ENCODE measurements at regions not wholly inside any gene's neighbourhood (a gene's known extent, or its start where the extent isn't known, plus 50 kb on each side); places are given as distances from the start of the nearest gene placed in this dataset.

DNA sequence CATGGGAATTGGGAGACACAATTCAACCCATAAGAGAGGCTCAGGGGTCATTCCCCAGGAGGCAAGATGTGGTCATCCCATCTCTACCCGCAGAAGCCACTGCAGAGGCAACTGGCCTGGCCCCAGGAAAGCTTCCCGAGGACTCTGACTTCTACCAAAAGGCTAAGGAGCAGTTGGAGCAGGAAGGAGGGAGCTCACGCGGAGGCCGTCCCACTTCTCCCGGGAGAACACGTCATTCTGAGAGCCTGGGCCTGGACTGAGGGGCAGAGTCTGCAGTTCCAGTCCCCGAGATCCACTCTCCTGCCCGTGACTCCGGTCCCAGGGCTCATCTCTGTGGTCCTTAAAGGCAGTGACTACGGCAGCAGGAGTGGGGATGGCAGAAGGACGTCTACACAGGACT lies 69.0 kb upstream of the TAF1B start:
- no peaks in the 10 kb centered on the region for H3K36me3 Mint-ChIP-seq
- WGBS (ENCODE audit: insufficient coverage): 88% methylated on average over 12 of the region's 12 CpGs
- intact Hi-C loops (cut with micrococcal nuclease): no loop called here

GRCh38 chr2:9775351-9775750 lies 67.9 kb upstream of the TAF1B start:
- Histone ChIP-seq H3K9me3 (ENCODE audit: control insufficient read depth, insufficient read depth, low read length) (no peaks in the 10 kb centered on the region), H3K4me1 (ENCODE audit: control insufficient read depth, insufficient read depth, low read length) (peaks cover 37% of the 10 kb centered on the region), H3K27me3 (ENCODE audit: control insufficient read depth, insufficient read depth, low read length) (no peaks in the 10 kb centered on the region), H3K27ac (ENCODE audit: low read length) (no peak overlapping the region), H3K36me3 (ENCODE audit: control insufficient read depth, insufficient read depth, low read length) (no peaks in the 10 kb centered on the region), H3K4me3 (ENCODE audit: low read length) (no peak overlapping the region)
- Mint-ChIP-seq H3K9me3 (no peaks in the 10 kb centered on the region), H3K4me3 (no peak overlapping the region), H3K27ac (no peak overlapping the region), H3K27me3 (ENCODE audit: low read depth in 2 of 2) (no peaks in the 10 kb centered on the region), H3K4me1 (peaks cover 17 to 30% of the 10 kb centered on the region in 2 donors), H3K36me3 (no peaks in the 10 kb centered on the region)
- 94% methylated on average over 9 of the region's 9 CpGs for WGBS (ENCODE audit: insufficient coverage)
- no peak for DNase-seq
- TF ChIP-seq, protein P1, sequence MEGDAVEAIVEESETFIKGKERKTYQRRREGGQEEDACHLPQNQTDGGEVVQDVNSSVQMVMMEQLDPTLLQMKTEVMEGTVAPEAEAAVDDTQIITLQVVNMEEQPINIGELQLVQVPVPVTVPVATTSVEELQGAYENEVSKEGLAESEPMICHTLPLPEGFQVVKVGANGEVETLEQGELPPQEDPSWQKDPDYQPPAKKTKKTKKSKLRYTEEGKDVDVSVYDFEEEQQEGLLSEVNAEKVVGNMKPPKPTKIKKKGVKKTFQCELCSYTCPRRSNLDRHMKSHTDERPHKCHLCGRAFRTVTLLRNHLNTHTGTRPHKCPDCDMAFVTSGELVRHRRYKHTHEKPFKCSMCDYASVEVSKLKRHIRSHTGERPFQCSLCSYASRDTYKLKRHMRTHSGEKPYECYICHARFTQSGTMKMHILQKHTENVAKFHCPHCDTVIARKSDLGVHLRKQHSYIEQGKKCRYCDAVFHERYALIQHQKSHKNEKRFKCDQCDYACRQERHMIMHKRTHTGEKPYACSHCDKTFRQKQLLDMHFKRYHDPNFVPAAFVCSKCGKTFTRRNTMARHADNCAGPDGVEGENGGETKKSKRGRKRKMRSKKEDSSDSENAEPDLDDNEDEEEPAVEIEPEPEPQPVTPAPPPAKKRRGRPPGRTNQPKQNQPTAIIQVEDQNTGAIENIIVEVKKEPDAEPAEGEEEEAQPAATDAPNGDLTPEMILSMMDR (IDR thresholded peaks at IDR 0.05): no peak
- no peak for ATAC-seq
- intact Hi-C loops (cut with micrococcal nuclease): no loop called here

More for the DNA sequence above, 69.0 kb upstream of the TAF1B start:
- Mint-ChIP-seq H3K4me3 (no peak overlapping the region), H3K9me3 (no peaks in the 10 kb centered on the region), H3K4me1 (peaks cover 6 to 23% of the 10 kb centered on the region in 2 donors), H3K27me3 (ENCODE audit: low read depth in 2 of 2) (no peaks in the 10 kb centered on the region), H3K27ac (no peak overlapping the region)
- H3K9me3 ChIP-seq (ENCODE audit: control insufficient read depth, insufficient read depth, low read length): no peaks in the 10 kb centered on the region
- no peak overlapping the region for H3K27ac ChIP-seq (ENCODE audit: low read length)
- no peak for DNase-seq
- H3K27me3 ChIP-seq (ENCODE audit: control insufficient read depth, insufficient read depth, low read length): no peaks in the 10 kb centered on the region
- no peaks in the 10 kb centered on the region for H3K36me3 ChIP-seq (ENCODE audit: control insufficient read depth, insufficient read depth, low read length)
- ATAC-seq: no peak
- H3K4me3 ChIP-seq (ENCODE audit: low read length): no peak overlapping the region
- H3K4me1 ChIP-seq (ENCODE audit: control insufficient read depth, insufficient read depth, low read length): peaks cover 31% of the 10 kb centered on the region
- TF ChIP-seq, protein P1 (IDR thresholded peaks at IDR 0.05): no peak

GRCh38 chr2:9775999-9776712 lies 67.1 kb upstream of the TAF1B start:
- H3K27me3 ChIP-seq (ENCODE audit: control insufficient read depth, insufficient read depth, low read length): no peaks in the 10 kb centered on the region
- 87% methylated on average over 9 of the region's 9 CpGs for WGBS (ENCODE audit: insufficient coverage)
- Mint-ChIP-seq H3K4me1 (peaks cover 24 to 30% of the 10 kb centered on the region in 2 donors), H3K4me3 (no peak overlapping the region), H3K9me3 (no peaks in the 10 kb centered on the region), H3K27ac (no peak overlapping the region), H3K27me3 (ENCODE audit: low read depth in 2 of 2) (no peaks in the 10 kb centered on the region), H3K36me3 (no peaks in the 10 kb centered on the region)
- ATAC-seq (no peak), DNase-seq (no peak)
- no peaks in the 10 kb centered on the region for H3K36me3 ChIP-seq (ENCODE audit: control insufficient read depth, insufficient read depth, low read length)
- H3K4me1 ChIP-seq (ENCODE audit: control insufficient read depth, insufficient read depth, low read length): peaks cover 38% of the 10 kb centered on the region
- intact Hi-C loops (cut with micrococcal nuclease): no loop called here
- H3K4me3 ChIP-seq (ENCODE audit: low read length): no peak overlapping the region
- H3K9me3 ChIP-seq (ENCODE audit: control insufficient read depth, insufficient read depth, low read length): no peaks in the 10 kb centered on the region
- TF ChIP-seq, protein P1 (IDR thresholded peaks at IDR 0.05): no peak
- no peak overlapping the region for H3K27ac ChIP-seq (ENCODE audit: low read length)

GRCh38 chr2:9777081-9777480 lies 66.2 kb upstream of the TAF1B start:
- Mint-ChIP-seq H3K27ac (no peak overlapping the region), H3K4me3 (no peak overlapping the region), H3K27me3 (ENCODE audit: low read depth in 2 of 2) (no peaks in the 10 kb centered on the region), H3K9me3 (no peaks in the 10 kb centered on the region), H3K36me3 (no peaks in the 10 kb centered on the region), H3K4me1 (peaks cover 28 to 30% of the 10 kb centered on the region in 2 donors)
- DNase-seq: no peak
- no peaks in the 10 kb centered on the region for H3K36me3 ChIP-seq (ENCODE audit: control insufficient read depth, insufficient read depth, low read length)
- no peaks in the 10 kb centered on the region for H3K9me3 ChIP-seq (ENCODE audit: control insufficient read depth, insufficient read depth, low read length)
- ATAC-seq: no peak
- peaks cover 47% of the 10 kb centered on the region for H3K4me1 ChIP-seq (ENCODE audit: control insufficient read depth, insufficient read depth, low read length)
- no peak overlapping the region for H3K4me3 ChIP-seq (ENCODE audit: low read length)
- intact Hi-C loops (cut with micrococcal nuclease): no loop called here
- WGBS (ENCODE audit: insufficient coverage): 93% methylated on average over 6 of the region's 6 CpGs
- TF ChIP-seq, protein P1 (IDR thresholded peaks at IDR 0.05): no peak
- H3K27ac ChIP-seq (ENCODE audit: low read length): no peak overlapping the region
- H3K27me3 ChIP-seq (ENCODE audit: control insufficient read depth, insufficient read depth, low read length): no peaks in the 10 kb centered on the region
